ENCODE measurements at regions not wholly inside any gene's neighbourhood (a gene's known extent, or its start where the extent isn't known, plus 50 kb on each side); places are given as distances from the start of the nearest gene placed in this dataset.

- TF ChIP-seq CTCF (IDR thresholded peaks at IDR 0.05), result no peak
- H3K27me3 Mint-ChIP-seq (ENCODE audit: insufficient read depth), result peaks cover 2% of the 10 kb centered on the region; the same call in 1 of the 2 replicates
- peaks cover 48% of the 10 kb centered on the region for H3K9me3 Mint-ChIP-seq
- no peak overlapping the region for H3K4me3 Mint-ChIP-seq
- H3K36me3 Mint-ChIP-seq (ENCODE audit: low read depth), result no peaks in the 10 kb centered on the region; the same call in 1 of the 2 replicates
- no peak for DNase-seq
- H3K4me1 Mint-ChIP-seq (ENCODE audit: low read depth), result no peaks in the 10 kb centered on the region
- no peak overlapping the region for H3K27ac Mint-ChIP-seq
Observed at GRCh38 chr2:15839426-15840124, 100.8 kb upstream of the MYCN start.

GRCh38 chr2:15840148-15840547, 100.2 kb upstream of the MYCN start:
- Mint-ChIP-seq H3K27me3 (ENCODE audit: insufficient read depth) (peaks cover 2% of the 10 kb centered on the region; the same call in 1 of the 2 replicates), H3K9me3 (peaks cover 50% of the 10 kb centered on the region), H3K36me3 (ENCODE audit: low read depth) (no peaks in the 10 kb centered on the region; the same call in 1 of the 2 replicates), H3K27ac (no peak overlapping the region), H3K4me1 (ENCODE audit: low read depth) (no peaks in the 10 kb centered on the region), H3K4me3 (no peak overlapping the region)
- no peak for TF ChIP-seq CTCF (IDR thresholded peaks at IDR 0.05)
- no peak for DNase-seq

- H3K9me3 Mint-ChIP-seq, result peaks cover 48% of the 10 kb centered on the region
Observed at GRCh38 chr2:15840969-15841368, 99.4 kb upstream of the MYCN start.

GRCh38 chr2:15841776-15842560, 98.4 kb upstream of the MYCN start:
- H3K27ac Mint-ChIP-seq, result no peak overlapping the region
- no peak for DNase-seq
- H3K36me3 Mint-ChIP-seq (ENCODE audit: low read depth), result peaks cover 1% of the 10 kb centered on the region
- H3K27me3 Mint-ChIP-seq (ENCODE audit: insufficient read depth), result peaks cover 2% of the 10 kb centered on the region
- TF ChIP-seq CTCF (IDR thresholded peaks at IDR 0.05), result no peak
- no peaks in the 10 kb centered on the region for H3K4me1 Mint-ChIP-seq (ENCODE audit: low read depth)
- peaks cover 48% of the 10 kb centered on the region for H3K9me3 Mint-ChIP-seq
- no peak overlapping the region for H3K4me3 Mint-ChIP-seq

More at GRCh38 chr2:15840969-15841368, 99.4 kb upstream of the MYCN start:
- no peak for DNase-seq
- H3K36me3 Mint-ChIP-seq (ENCODE audit: low read depth), result no peaks in the 10 kb centered on the region; the same call in 1 of the 2 replicates
- TF ChIP-seq CTCF (IDR thresholded peaks at IDR 0.05), result no peak
- H3K27ac Mint-ChIP-seq, result no peak overlapping the region
- H3K27me3 Mint-ChIP-seq (ENCODE audit: insufficient read depth), result peaks cover 2% of the 10 kb centered on the region; the same call in 1 of the 2 replicates
- no peak overlapping the region for H3K4me3 Mint-ChIP-seq
- H3K4me1 Mint-ChIP-seq (ENCODE audit: low read depth), result no peaks in the 10 kb centered on the region

GRCh38 chr2:15842758-15843666, 97.3 kb upstream of the MYCN start:
- Mint-ChIP-seq H3K4me3 (no peak overlapping the region), H3K27ac (no peak overlapping the region), H3K36me3 (ENCODE audit: low read depth) (peaks cover 5% of the 10 kb centered on the region), H3K9me3 (peaks cover 47% of the 10 kb centered on the region), H3K27me3 (ENCODE audit: insufficient read depth) (peaks cover 2% of the 10 kb centered on the region), H3K4me1 (ENCODE audit: low read depth) (no peaks in the 10 kb centered on the region)
- no peak for DNase-seq
- no peak for TF ChIP-seq CTCF (IDR thresholded peaks at IDR 0.05)
